Panc1 (cell line): ENCODE measurements at regions not wholly inside any gene's neighbourhood (a gene's known extent, or its start where the extent isn't known, plus 50 kb on each side); places are given as distances from the start of the nearest gene placed in this dataset.

ENCODE experiments used
- POLR2AphosphoS5 ChIP-seq: IDR thresholded peaks from 2 replicates; pipeline ENCODE4 v1.6.1; 2012; ENCODE audit warnings: mild to moderate bottlenecking, low read depth, low read length, moderate library complexity
- REST ChIP-seq, 2 experiments: IDR thresholded peaks; 2 replicates each; pipeline ENCODE4 v1.6.1; 2011 to 2012; ENCODE audit warnings: low read depth in 2 of 2, control low read depth in 1 of 2, low read length in 1 of 2, mild to moderate bottlenecking in 1 of 2, moderate library complexity in 1 of 2; ENCODE audit not compliant: insufficient read depth in 1 of 2
- SIN3A ChIP-seq: IDR thresholded peaks from 2 replicates; pipeline ENCODE4 v1.6.1; 2012; ENCODE audit warnings: low read depth, mild to moderate bottlenecking, low read length, moderate library complexity, borderline replicate concordance; ENCODE audit not compliant: insufficient read depth
- TCF7L2 ChIP-seq: IDR thresholded peaks from 2 replicates; pipeline ENCODE4 v1.6.1; 2011; ENCODE audit warnings: mild to moderate bottlenecking, low read depth, low read length, inconsistent platforms
- TF ChIP-seq, protein P1 (sequence below): fragments of 450-650 bp; IDR thresholded peaks from 2 replicates; pipeline ENCODE4 v1.5.1; 2017; ENCODE audit warnings: mild to moderate bottlenecking

GRCh38 chr2:210839034-210839433, 282.6 kb downstream of the CPS1 start:
- TF ChIP-seq, protein P1, sequence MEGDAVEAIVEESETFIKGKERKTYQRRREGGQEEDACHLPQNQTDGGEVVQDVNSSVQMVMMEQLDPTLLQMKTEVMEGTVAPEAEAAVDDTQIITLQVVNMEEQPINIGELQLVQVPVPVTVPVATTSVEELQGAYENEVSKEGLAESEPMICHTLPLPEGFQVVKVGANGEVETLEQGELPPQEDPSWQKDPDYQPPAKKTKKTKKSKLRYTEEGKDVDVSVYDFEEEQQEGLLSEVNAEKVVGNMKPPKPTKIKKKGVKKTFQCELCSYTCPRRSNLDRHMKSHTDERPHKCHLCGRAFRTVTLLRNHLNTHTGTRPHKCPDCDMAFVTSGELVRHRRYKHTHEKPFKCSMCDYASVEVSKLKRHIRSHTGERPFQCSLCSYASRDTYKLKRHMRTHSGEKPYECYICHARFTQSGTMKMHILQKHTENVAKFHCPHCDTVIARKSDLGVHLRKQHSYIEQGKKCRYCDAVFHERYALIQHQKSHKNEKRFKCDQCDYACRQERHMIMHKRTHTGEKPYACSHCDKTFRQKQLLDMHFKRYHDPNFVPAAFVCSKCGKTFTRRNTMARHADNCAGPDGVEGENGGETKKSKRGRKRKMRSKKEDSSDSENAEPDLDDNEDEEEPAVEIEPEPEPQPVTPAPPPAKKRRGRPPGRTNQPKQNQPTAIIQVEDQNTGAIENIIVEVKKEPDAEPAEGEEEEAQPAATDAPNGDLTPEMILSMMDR, result no peak
- no peak for TF ChIP-seq TCF7L2
- TF ChIP-seq POLR2AphosphoS5, result no peak
- TF ChIP-seq REST (IDR thresholded peaks at IDR 0.05; ENCODE audit: insufficient read depth in 1 of 2, low read depth in 2 of 2, low read length in 1 of 2), result no peak
- TF ChIP-seq SIN3A, result no peak
